ENCODE measurements at regions not wholly inside any gene's neighbourhood (a gene's known extent, or its start where the extent isn't known, plus 50 kb on each side); places are given as distances from the start of the nearest gene placed in this dataset.

GRCh38 chr2:147568109-147568508, 276.7 kb upstream of the ACVR2A start:
- TF ChIP-seq CTCF (IDR thresholded peaks at IDR 0.05) (no peak), POLR2A (IDR thresholded peaks at IDR 0.05) (no peak)
